Fibroblast of the conjunctiva (primary cell): ENCODE measurements at regions not wholly inside any gene's neighbourhood (a gene's known extent, or its start where the extent isn't known, plus 50 kb on each side); places are given as distances from the start of the nearest gene placed in this dataset.
"Not testable (repeated sequence)": the region's sequence is repeated elsewhere in the genome, so short reads cannot be mapped to it uniquely, and the experiment has no call there.

Source experiments
- DNase-seq: peaks from one replicate; pipeline ENCODE4 v3.0.0-alpha.2; 2010; ENCODE audit warnings: low read depth

DNA sequence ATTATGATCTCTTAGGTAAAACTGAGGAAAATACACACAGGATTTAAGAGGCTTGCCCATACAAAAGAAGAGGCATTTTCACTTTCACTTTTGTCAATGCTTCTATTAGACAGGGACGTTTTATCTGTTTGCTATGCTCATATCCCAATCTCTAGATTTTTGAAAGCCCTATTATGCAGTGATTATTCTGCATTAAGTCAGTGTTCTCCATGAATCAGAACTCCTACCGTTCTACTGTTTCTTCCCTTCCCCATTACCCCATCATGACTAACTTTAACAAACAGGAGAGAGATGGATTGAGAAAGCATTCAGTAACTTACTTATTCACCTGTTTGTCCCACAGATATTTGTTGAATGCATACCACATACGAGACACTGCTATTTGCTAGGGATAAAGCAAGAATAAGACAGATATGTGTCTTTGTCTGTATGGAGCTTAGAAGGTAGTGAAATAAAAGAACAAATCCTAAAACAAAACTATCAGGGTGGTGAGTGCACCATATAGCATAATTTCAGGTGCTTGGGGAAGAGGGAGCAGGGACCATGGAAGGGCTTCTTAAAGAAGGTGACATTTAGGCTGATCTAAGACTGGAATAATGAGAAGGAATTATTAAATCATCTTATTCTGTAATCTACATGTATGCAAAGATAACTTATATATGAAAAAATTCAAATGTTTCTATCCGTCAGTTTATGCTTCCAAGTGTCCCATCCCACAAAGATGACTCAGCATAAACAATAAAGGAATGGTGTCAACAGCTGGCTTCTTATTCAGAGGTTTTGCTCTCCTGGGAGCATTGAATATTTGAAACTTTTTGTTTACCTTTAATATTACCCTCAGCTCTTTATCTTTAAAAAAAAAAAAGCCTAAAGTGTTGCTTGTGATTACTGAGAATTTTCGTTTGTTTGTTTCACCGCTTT lies 328.1 kb downstream of the HINT1 start:
- DNase-seq: no peak

GRCh38 chr5:130817598-130818384 lies 347.3 kb downstream of the HINT1 start:
- DNase-seq: not testable (repeated sequence)

- no peak for DNase-seq
Measured at GRCh38 chr5:130815246-130815645, 349.8 kb downstream of the HINT1 start.

- no peak for DNase-seq
Measured at GRCh38 chr5:130808691-130809090, 356.4 kb downstream of the HINT1 start.

GRCh38 chr5:130805648-130806047 lies 359.4 kb downstream of the HINT1 start:
- no peak for DNase-seq

GRCh38 chr5:130805036-130805435 lies 360.0 kb downstream of the HINT1 start:
- no peak for DNase-seq

DNA sequence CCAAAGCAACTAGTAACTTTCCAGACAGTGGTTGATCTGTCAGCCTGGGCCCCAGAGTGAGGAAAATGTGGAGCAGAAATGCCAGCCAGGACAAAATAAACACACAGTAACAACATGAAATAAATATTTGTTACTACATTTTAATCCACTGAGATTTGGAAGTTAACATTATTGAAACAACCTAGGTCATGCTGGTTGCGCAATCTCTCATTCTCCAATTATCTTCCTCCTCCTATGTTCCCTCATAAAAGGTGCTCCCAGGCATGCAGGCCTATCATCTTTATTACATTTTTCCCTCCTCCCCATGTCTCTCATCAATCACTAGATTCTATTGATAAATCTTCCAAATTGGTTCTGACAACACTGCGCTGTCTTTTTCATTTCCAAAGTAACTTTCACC lies 363.1 kb downstream of the HINT1 start:
- DNase-seq: no peak

- DNase-seq: no peak
Measured at GRCh38 chr5:130799015-130799414, 366.0 kb downstream of the HINT1 start.

DNA sequence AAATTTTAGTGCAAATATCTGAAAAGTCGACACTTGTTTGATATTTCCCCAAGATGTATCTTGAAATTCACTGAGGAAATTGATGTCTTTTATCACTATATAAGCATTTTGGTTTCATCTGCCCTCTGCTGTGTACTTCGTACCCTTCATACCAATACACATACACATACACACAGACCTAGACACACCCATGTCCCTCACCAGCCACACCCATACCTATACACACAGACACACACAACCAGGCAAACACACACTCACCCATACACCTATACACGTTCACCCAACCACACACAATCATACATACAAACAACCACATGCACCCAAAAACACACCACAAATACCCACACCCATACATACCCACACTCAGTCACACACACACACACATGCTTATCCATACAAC lies 367.8 kb downstream of the HINT1 start:
- DNase-seq: no peak

DNA sequence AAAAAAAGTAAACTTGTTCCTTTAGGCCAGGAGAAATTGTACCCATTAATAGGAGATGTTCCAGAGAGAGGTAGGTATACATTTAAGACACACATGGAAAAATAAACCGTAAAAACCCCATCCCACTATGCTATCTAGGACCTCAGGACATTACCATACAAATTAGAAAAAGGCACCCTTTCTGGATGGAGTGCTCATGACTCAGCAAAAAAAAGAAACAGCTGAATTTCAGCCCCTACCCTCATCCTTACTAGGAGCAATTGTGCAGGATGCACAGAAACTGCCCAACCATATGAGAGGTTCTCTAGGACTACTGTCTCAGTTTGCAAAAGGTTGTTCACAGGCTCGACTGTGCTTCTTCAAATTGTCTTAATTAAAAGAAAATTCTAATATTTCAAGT lies 368.2 kb downstream of the HINT1 start:
- DNase-seq: no peak

DNA sequence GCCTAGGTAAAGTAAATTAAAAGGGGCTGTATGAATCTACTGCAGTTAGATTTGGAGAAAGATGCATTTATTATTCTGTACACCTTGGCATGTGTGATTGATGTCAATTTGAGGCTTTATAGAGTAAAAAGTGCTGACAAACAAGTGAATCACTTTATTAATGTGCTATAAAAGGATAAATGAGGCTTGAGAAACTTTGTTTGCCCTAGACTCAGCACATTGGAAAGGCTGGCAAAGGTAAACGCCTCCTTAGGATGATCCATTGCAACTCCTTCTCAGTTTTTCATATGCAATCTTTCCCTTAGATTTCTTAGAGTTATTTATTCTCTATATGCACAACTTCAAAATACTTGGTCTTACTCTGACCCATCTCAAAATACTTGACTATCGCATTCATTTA lies 369.0 kb downstream of the HINT1 start:
- DNase-seq: no peak

- DNase-seq: no peak
Measured at GRCh38 chr5:130795037-130795436, 370.0 kb downstream of the HINT1 start.

- DNase-seq: no peak
Measured at GRCh38 chr5:130777794-130778193, 387.3 kb downstream of the HINT1 start.

DNA sequence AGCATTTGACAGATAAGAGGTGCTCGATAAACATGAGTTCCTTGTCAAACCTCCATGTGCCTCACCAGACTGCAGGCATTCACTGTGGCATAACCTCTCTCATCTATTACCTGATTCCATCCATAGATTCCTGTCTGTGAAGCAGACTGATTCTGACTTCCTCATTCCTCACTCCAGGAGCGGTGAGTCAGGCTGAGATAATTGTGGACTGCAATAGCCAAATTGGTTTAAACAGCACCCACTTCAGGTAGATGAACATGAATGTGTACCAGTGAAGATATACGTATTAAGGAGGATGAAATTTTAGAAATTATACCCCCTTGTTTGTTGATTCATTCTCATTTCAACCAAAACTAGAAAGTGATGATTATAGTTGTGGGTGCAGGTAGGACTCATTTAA lies 391.2 kb downstream of the HINT1 start:
- DNase-seq: no peak

GRCh38 chr5:130762031-130762430 lies 403.0 kb downstream of the HINT1 start:
- DNase-seq: no peak

DNA sequence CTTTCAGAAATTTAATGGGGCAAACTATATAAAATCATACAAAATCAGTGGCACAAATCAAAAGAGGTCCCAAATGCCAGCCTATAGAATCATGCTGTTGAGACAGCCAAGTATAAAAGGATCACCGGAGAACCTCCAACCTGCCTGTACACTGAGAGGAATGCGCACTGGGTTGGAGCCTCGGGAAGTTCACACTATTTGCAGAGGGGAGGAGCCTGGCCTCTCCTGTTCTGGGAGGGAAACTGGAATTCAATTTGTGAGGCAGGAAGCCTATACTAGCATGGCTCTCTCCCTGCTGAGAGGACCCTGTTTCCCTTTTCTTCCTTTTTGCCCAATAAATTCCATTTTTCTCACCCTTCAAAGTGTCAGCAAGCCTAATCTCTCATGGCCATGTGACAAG lies 406.0 kb downstream of the HINT1 start:
- no peak for DNase-seq

DNA sequence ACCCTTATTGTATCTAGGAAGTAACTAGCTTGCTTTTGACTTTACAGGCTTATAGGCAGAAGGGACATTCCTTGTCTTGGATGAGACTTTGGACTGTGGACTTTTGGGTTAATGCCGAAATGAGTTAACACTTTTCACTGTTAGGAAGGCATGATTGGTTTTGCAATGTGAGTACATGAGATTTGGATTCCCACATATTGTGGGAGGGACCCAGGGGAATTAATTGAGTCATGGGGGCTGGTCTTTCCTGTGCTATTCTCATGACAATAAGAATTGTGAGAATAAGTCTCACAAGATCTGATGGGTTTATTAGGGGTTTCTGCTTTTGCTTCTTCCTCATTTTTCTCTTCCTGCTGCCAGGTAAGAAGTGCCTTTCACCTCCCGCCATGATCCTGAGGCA lies 417.5 kb downstream of the HINT1 start:
- no peak for DNase-seq

DNA sequence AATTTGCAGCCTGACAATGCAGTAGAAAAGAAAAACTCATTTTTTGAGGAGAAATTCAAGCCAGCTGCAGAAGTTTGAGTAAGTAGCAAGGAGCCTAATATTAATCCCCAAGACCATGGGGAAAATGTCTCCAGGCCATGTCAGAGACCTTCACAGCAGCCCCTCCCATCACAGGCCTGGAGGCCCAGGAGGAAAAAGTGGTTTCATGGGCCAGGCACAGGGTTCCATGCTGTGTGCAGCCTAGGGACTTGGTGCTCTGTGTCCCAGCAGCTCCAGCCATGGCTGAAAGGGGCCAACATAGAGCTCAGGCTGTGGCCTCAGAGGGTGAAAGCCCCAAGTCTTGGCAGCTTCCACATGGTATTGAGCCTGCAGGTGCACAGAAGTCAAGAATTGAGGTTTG lies 418.4 kb downstream of the HINT1 start:
- DNase-seq: not testable (repeated sequence)

DNA sequence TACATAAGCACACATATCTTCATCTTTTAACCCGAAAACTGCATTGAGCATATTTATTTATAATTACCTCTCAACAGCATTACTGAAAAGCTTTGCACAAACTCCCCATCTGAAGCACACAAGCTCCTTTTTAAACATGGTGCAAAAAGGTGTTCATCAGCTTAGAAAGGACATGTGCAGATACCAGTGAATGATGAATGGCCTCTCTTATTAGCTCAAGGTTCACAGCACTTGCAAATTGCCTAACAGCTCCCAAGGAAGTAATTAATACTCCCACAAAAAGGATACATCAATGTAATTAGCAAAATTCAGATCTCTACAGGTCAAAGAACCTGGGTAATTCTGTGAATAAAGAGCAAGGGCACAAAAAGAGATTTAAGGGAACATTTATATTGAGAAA lies 422.0 kb downstream of the HINT1 start:
- no peak for DNase-seq

DNA sequence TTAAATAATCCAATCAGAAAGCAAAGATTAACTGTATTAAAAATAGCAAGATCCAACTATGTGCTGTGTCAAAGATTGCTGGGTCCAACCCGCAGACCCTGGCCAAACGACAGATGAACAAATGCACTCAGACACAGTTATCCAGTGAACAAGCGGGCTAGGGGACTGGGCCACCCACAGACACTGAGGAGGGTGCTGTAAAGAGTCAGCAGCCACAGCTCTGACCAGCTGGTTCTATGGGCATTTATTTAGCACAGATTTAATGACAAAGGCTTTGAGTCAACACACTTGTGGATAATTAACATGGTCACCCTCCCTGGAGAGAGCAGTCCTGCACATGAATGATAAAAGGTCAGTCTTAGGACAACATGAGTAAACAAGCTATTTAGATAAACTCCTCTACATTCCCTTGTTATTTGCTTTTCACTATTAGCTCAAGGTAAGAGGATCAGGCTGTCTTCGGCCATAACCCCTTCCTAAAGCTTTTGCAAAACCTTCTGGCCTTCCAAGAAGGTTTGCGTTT lies 424.9 kb downstream of the HINT1 start:
- no peak for DNase-seq

DNA sequence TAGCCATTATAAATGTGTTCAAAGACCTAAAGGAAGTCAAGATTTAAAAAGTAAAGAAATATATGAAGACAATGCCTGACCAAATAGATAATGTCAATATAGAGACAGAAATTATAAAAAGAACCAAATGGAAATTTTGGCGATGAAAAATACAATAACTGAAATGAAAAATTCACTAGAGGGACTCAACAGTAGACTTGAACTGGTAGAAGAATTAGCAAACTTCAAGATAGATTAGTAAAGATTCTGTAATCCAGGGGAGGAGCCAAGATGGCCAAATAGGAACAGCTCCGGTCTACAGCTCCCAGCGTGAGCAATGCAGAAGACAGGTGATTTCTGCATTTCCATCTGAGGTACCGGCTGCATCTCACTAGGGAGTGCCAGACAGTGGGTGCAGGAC lies 433.2 kb downstream of the HINT1 start:
- no peak for DNase-seq

- DNase-seq: no peak
Measured at GRCh38 chr5:130729541-130729940, 435.5 kb downstream of the HINT1 start.

- no peak for DNase-seq
Measured at GRCh38 chr5:130727830-130728229, 437.2 kb downstream of the HINT1 start.
